Glutamatergic neuron (in vitro differentiated cells): ENCODE measurements at regions not wholly inside any gene's neighbourhood (a gene's known extent, or its start where the extent isn't known, plus 50 kb on each side); places are given as distances from the start of the nearest gene placed in this dataset.

ENCODE experiments used
- DNase-seq: peaks from one replicate; pipeline ENCODE4 v3.0.0; 2022
- H3K27ac Mint-ChIP-seq: one replicate; pipeline ENCODE4 v1.8.0; 2020; ENCODE audit warnings: mild to moderate bottlenecking, mixed read lengths, inconsistent platforms; ENCODE audit not compliant: unreplicated experiment
- H3K27me3 Mint-ChIP-seq: one replicate; pipeline ENCODE4 v1.8.0; 2020; ENCODE audit warnings: mild to moderate bottlenecking, moderate library complexity, mixed read lengths, inconsistent platforms; ENCODE audit not compliant: unreplicated experiment
- H3K36me3 Mint-ChIP-seq: one replicate; pipeline ENCODE4 v1.8.0; 2020; ENCODE audit warnings: mild to moderate bottlenecking, mixed read lengths, inconsistent platforms; ENCODE audit not compliant: unreplicated experiment
- H3K4me1 Mint-ChIP-seq: one replicate; pipeline ENCODE4 v1.8.0; 2020; ENCODE audit warnings: mild to moderate bottlenecking, low read depth, mixed read lengths, inconsistent platforms; ENCODE audit not compliant: unreplicated experiment
- H3K4me3 Mint-ChIP-seq: one replicate; pipeline ENCODE4 v1.8.0; 2020; ENCODE audit warnings: mild to moderate bottlenecking, mixed read lengths, inconsistent platforms; ENCODE audit not compliant: unreplicated experiment
- H3K9me3 Mint-ChIP-seq: one replicate; pipeline ENCODE4 v1.8.0; 2020; ENCODE audit warnings: mild to moderate bottlenecking, moderate library complexity, mixed read lengths, inconsistent platforms; ENCODE audit not compliant: unreplicated experiment
- CTCF ChIP-seq: fragments of 200-600 bp; sonication (generic); IDR thresholded peaks from one replicate; pipeline ENCODE4 v1.5.0; 2021; ENCODE audit not compliant: partially characterized antibody, unreplicated experiment

GRCh38 chr16:51022955-51023354 lies 128.1 kb downstream of the SALL1 start:
- no peaks in the 10 kb centered on the region for H3K36me3 Mint-ChIP-seq
- no peak for TF ChIP-seq CTCF
- peaks cover 12% of the 10 kb centered on the region for H3K4me1 Mint-ChIP-seq
- H3K9me3 Mint-ChIP-seq = no peaks in the 10 kb centered on the region
- no peaks in the 10 kb centered on the region for H3K27me3 Mint-ChIP-seq
- DNase-seq = no peak
- no peak overlapping the region for H3K27ac Mint-ChIP-seq
- no peak overlapping the region for H3K4me3 Mint-ChIP-seq

- DNase-seq = no peak
- Mint-ChIP-seq H3K4me1 (peaks cover 5% of the 10 kb centered on the region), H3K4me3 (no peak overlapping the region), H3K27me3 (no peaks in the 10 kb centered on the region), H3K9me3 (no peaks in the 10 kb centered on the region), H3K27ac (no peak overlapping the region), H3K36me3 (no peaks in the 10 kb centered on the region)
- TF ChIP-seq CTCF = no peak
Measured at GRCh38 chr16:51019617-51020016, 131.5 kb downstream of the SALL1 start.

GRCh38 chr16:51017969-51018368 lies 133.1 kb downstream of the SALL1 start:
- Mint-ChIP-seq H3K36me3 (no peaks in the 10 kb centered on the region), H3K9me3 (no peaks in the 10 kb centered on the region), H3K4me3 (no peak overlapping the region), H3K27me3 (no peaks in the 10 kb centered on the region), H3K27ac (no peak overlapping the region), H3K4me1 (no peaks in the 10 kb centered on the region)
- TF ChIP-seq CTCF = no peak
- DNase-seq = no peak

- Mint-ChIP-seq H3K4me1 (peaks cover 2% of the 10 kb centered on the region), H3K36me3 (peaks cover 12% of the 10 kb centered on the region), H3K27ac (no peak overlapping the region), H3K9me3 (no peaks in the 10 kb centered on the region), H3K4me3 (no peak overlapping the region), H3K27me3 (no peaks in the 10 kb centered on the region)
- no peak for TF ChIP-seq CTCF
- no peak for DNase-seq
Measured at GRCh38 chr16:51012396-51012795, 138.7 kb downstream of the SALL1 start.

GRCh38 chr16:51010817-51011216 lies 140.3 kb downstream of the SALL1 start:
- TF ChIP-seq CTCF = no peak
- Mint-ChIP-seq H3K4me1 (peaks cover 2% of the 10 kb centered on the region), H3K9me3 (peaks cover 4% of the 10 kb centered on the region), H3K27ac (no peak overlapping the region), H3K4me3 (no peak overlapping the region), H3K27me3 (no peaks in the 10 kb centered on the region), H3K36me3 (peaks cover 14% of the 10 kb centered on the region)
- no peak for DNase-seq
